ENCODE measurements at regions not wholly inside any gene's neighbourhood (a gene's known extent, or its start where the extent isn't known, plus 50 kb on each side); places are given as distances from the start of the nearest gene placed in this dataset.

- TF ChIP-seq NONO (IDR thresholded peaks at IDR 0.05), result no peak
- no peak for TF ChIP-seq NONO (CRISPR knock-in tag; conservative IDR thresholded peaks at IDR 0.05)
- TF ChIP-seq MTF1 (CRISPR knock-in tag; IDR thresholded peaks at IDR 0.05), result no peak
- TF ChIP-seq TBX2 (CRISPR knock-in tag; IDR thresholded peaks at IDR 0.05; ENCODE audit: borderline replicate concordance), result no peak
- no peak for TF ChIP-seq PHF20 (CRISPR knock-in tag; IDR thresholded peaks at IDR 0.05)
- TF ChIP-seq ZNF34 (CRISPR knock-in tag; IDR thresholded peaks at IDR 0.05; ENCODE audit: borderline replicate concordance), result no peak
- TF ChIP-seq TOPORS (CRISPR knock-in tag; IDR thresholded peaks at IDR 0.05), result no peak
- no peak for TF ChIP-seq BRCA1 (CRISPR knock-in tag; IDR thresholded peaks at IDR 0.05)
- no peak for TF ChIP-seq ZNF552 (CRISPR knock-in tag; IDR thresholded peaks at IDR 0.05; ENCODE audit: borderline replicate concordance)
- TF ChIP-seq HNRNPL (IDR thresholded peaks at IDR 0.05; ENCODE audit: low read depth, low read length), result no peak
- no peak for TF ChIP-seq RFXANK (CRISPR knock-in tag; IDR thresholded peaks at IDR 0.05)
These were observed 72.9 kb upstream of the TDRD3 start (continued) for GRCh38 chr13:60324131-60324530.

- WGBS (ENCODE audit: low lambda C conversion rate), result 51% methylated on average over 3 of the region's 3 CpGs
- peak; percentile 62 for ATAC-seq
- no peaks in the 10 kb centered on the region for H3K4me1 ChIP-seq (ENCODE audit: insufficient read depth, low read length)
- in situ Hi-C loops (cut with HindIII; ENCODE audit: extremely low pct_ligation_motif_present, low pct_unique_long_range_greater_than_20kb), result no loop called here
- H3K79me2 ChIP-seq (ENCODE audit: insufficient read depth, low read length), result no peaks in the 10 kb centered on the region
- no peak overlapping the region for H3K27ac ChIP-seq (ENCODE audit: extremely low read length, insufficient read depth, low read length)
- ChIA-PET CTCF (ENCODE audit: low intra/inter-chr PET ratio, low total read pairs) (no interaction called here), POLR2A (no interaction called here)
- H4K20me1 ChIP-seq (ENCODE audit: insufficient read depth, low read length), result no peaks in the 10 kb centered on the region
- no peaks in the 10 kb centered on the region for H3K36me3 ChIP-seq (replicated peaks in 1 of 2; ENCODE audit: control insufficient read depth in 1 of 2, insufficient read depth in 2 of 2, low read length in 2 of 2)
- BruUV-seq (replicated peaks), result no TSS peak
- no peaks in the 10 kb centered on the region for H3K9me3 ChIP-seq (ENCODE audit: low read length)
- peaks cover 0 to under 1% of the 10 kb centered on the region in 2 experiments; a peak in 1 of 5 replicates for H3K27me3 ChIP-seq (ENCODE audit: control insufficient read depth in 1 of 2, insufficient read depth in 2 of 2, low read length in 2 of 2)
- H3K4me2 ChIP-seq (ENCODE audit: low read depth, low read length), result no peak overlapping the region
- H3K9ac ChIP-seq (ENCODE audit: insufficient read depth, low read depth, low read length), result no peak overlapping the region
- no peak overlapping the region for H3K4me3 ChIP-seq (replicated peaks in 1 of 3; ENCODE audit: insufficient read depth in 1 of 3, low read depth in 2 of 3, low read length in 3 of 3)
- peak; percentile 0 for DNase-seq (ENCODE audit: low spot score)
- intact Hi-C loops (cut with micrococcal nuclease; ENCODE audit: unreplicated experiment), result no loop called here
- FAIRE-seq, result no peak
- no peak overlapping the region for H2AFZ ChIP-seq (ENCODE audit: low read length)
- TF ChIP-seq ISL2 (CRISPR knock-in tag; IDR thresholded peaks at IDR 0.05) (no peak), SRF (IDR thresholded peaks at IDR 0.05; ENCODE audit: low read depth, low read length) (no peak), ZC3H4 (CRISPR knock-in tag; IDR thresholded peaks at IDR 0.05; ENCODE audit: borderline replicate concordance) (no peak), CENPX (CRISPR knock-in tag; IDR thresholded peaks at IDR 0.05) (no peak), ZMAT5 (CRISPR knock-in tag; IDR thresholded peaks at IDR 0.05; ENCODE audit: borderline replicate concordance, low read depth) (no peak), SKIL (CRISPR knock-in tag; IDR thresholded peaks at IDR 0.05; ENCODE audit: borderline replicate concordance) (no peak), AKNA (CRISPR knock-in tag; IDR thresholded peaks at IDR 0.05; ENCODE audit: borderline replicate concordance) (no peak), FOXJ3 (CRISPR knock-in tag; IDR thresholded peaks at IDR 0.05; ENCODE audit: borderline replicate concordance) (no peak), IRF2 (CRISPR knock-in tag; IDR thresholded peaks at IDR 0.05) (no peak)
These were observed 70.7 kb upstream of the TDRD3 start for GRCh38 chr13:60326273-60326672.
